Astrocyte of the spinal cord (primary cell): ENCODE measurements at regions not wholly inside any gene's neighbourhood (a gene's known extent, or its start where the extent isn't known, plus 50 kb on each side); places are given as distances from the start of the nearest gene placed in this dataset.

Experiments
- DNase-seq: peaks from one replicate; pipeline ENCODE4 v3.0.0; 2011; ENCODE audit warnings: low read depth, low spot score
- H3K4me3 ChIP-seq: 2 replicates; pipeline ENCODE4 v1.5.1; 2011; ENCODE audit warnings: low read depth, mild to moderate bottlenecking, low read length, moderate library complexity
- in situ Hi-C: cut with HindIII; loops from 2 replicates; pipeline ENCODE4 v1.10.0; 2017; ENCODE audit warnings: low sequenced_read_pairs
- TF ChIP-seq, protein P1 (sequence below): IDR thresholded peaks from 2 replicates; pipeline ENCODE4 v1.5.1; 2012; ENCODE audit warnings: low read depth, mild to moderate bottlenecking, low read length, inconsistent platforms

DNA sequence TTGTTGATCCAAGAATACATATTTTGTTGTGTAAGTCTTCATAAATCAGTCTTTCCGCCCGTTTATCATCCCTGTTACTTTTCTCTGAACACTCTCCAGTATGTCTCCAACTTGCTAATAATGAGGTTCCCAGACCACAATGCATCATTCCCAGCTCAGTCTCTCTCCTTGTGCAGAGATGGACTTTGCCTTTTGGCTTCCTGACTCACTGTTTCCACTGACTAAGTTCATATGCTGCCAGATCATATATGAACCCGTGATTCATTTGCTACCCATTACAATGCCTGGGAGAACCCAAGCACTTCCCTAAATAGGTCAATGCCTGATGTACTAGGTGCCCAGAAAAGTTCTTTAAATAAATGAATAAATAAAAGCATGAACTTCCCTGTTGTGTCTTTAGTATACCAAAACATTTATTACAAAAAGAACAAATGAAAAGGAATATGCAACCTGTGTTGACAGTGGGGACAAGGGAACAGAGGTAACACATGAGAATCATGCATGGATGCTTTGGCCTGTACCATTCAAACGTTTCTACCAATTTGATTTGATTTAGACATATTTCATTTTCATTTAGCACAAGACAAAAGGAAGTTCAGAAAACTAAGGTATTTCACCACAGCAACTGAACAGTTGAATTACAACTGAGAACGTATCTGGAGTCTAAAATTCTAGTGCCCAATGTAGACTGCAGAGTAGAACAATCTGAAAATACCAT is 215.4 kb upstream of the HNRNPA3 start:
- in situ Hi-C loops, result no loop called here
- TF ChIP-seq, protein P1, sequence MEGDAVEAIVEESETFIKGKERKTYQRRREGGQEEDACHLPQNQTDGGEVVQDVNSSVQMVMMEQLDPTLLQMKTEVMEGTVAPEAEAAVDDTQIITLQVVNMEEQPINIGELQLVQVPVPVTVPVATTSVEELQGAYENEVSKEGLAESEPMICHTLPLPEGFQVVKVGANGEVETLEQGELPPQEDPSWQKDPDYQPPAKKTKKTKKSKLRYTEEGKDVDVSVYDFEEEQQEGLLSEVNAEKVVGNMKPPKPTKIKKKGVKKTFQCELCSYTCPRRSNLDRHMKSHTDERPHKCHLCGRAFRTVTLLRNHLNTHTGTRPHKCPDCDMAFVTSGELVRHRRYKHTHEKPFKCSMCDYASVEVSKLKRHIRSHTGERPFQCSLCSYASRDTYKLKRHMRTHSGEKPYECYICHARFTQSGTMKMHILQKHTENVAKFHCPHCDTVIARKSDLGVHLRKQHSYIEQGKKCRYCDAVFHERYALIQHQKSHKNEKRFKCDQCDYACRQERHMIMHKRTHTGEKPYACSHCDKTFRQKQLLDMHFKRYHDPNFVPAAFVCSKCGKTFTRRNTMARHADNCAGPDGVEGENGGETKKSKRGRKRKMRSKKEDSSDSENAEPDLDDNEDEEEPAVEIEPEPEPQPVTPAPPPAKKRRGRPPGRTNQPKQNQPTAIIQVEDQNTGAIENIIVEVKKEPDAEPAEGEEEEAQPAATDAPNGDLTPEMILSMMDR, result no peak
- no peak overlapping the region for H3K4me3 ChIP-seq
- DNase-seq, result peak; percentile 87

DNA sequence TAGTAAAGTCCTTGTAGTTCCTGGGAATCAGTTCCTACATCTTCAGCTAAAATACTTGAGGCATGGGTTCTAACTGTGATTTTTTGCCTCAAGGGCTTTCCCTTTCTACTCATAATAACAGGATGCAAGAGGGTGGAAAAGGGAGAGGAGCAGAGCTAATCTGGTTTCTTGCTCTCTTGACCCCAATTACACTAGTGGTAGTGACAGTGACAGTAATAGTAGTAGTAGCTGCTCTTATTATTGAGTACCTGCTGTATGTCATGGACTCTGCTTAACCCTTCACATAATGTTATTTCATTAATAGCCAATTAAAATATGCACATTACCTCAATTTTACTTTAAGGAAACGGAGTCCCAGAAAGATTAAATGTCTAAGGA is 214.8 kb upstream of the HNRNPA3 start:
- no peak for DNase-seq
- TF ChIP-seq, protein P1, result no peak
- no peak overlapping the region for H3K4me3 ChIP-seq
- in situ Hi-C loops, result no loop called here

DNA sequence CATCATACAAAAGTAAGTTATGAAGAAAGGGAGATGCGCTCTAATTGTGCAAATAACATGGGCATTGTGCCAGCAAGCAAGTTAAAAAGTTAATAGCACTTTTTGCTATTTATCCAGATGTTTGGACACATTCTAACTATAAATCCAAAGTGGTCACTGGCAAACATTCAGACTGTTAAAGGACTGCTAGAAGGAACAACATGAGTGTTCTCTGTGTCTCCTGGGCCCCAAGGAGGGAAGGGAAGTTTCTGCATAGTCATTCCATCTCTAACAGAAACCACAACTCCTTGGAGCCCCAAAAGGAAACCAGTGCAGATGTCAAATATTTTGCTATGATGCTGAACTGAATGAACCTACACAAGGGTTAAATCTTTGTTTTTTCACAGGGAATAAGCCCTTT is 213.3 kb upstream of the HNRNPA3 start:
- TF ChIP-seq, protein P1, result no peak
- no peak overlapping the region for H3K4me3 ChIP-seq
- in situ Hi-C loops, result no loop called here
- peak; percentile 62 for DNase-seq

DNA sequence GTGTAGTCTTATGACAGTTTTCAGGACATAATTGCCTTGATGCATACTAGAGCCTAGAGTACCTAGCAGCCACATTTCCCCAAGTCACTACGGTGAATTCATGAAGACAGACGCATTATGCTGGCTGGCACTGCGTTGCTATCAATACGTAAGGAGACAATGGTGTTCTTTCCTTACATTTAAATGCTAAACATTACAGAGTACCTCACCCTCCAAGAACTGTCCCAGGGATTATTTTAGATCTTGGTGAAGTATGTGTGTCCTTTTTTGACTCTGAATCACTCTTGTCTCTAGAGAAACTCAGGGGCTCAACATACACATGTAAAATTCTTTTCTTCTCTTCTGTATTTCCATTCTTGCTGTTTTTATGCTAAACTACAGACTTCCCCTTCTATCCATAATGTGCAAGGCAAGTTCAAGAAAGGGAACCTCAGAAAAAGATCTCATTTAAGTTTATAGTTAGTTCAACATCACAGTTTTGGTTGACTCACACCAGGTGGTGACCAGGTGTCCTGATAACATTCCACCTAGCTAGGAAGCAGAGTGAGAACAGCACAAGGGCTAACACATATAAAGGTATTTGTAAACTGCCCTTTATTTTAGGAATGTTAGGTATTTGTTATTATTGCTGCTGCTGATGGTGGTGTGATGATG is 212.4 kb upstream of the HNRNPA3 start:
- DNase-seq, result no peak
- no peak overlapping the region for H3K4me3 ChIP-seq
- TF ChIP-seq, protein P1, result no peak
- in situ Hi-C loops, result no loop called here

DNA sequence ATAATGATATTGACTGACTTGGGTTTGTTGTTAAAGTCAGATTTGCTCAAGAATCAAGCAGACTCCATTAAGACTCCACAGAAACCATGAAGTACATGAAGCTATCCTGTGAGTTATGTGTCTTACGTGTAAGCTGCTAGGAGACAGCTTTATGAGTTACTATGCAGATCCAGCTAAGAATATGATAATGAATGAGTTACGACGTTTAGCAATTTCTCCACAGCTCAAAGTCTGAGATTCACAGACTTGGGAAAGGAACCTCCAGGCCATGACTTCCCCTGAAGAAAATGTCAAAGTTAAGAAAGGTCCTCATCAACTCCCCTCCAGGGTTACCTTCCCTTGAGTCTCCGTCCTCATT is 211.9 kb upstream of the HNRNPA3 start:
- TF ChIP-seq, protein P1, result no peak
- in situ Hi-C loops, result no loop called here
- H3K4me3 ChIP-seq, result no peak overlapping the region
- DNase-seq, result no peak

DNA sequence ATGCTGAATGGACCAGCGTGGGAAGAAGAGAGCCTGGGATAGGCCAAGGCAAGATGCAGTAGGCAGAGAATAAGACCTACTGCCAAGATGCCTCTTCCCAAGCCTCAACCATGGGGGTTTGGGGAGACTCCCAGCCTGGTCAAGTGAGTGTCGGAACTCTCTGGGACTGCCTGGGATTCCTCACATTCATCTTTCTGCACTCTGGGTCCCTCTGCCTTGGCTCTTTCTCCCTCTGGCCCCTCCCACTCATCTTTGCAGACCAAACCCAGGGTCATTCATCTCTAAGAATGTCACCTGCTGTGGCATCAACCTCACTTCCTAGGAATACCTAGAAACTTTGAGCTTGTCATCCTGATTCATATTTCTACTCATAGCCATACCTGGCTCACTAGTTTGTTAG is 211.3 kb upstream of the HNRNPA3 start:
- no peak overlapping the region for H3K4me3 ChIP-seq
- TF ChIP-seq, protein P1, result no peak
- no peak for DNase-seq
- in situ Hi-C loops, result no loop called here
